HEK293T (cell line): ENCODE measurements at regions not wholly inside any gene's neighbourhood (a gene's known extent, or its start where the extent isn't known, plus 50 kb on each side); places are given as distances from the start of the nearest gene placed in this dataset.

Source experiments
- CTCF ChIA-PET: fragments of 350-600 bp; formaldehyde crosslinking; extraction: SDS; loops from one replicate; lab custom pipeline; 2021; ENCODE audit warnings: antibody characterized with exemption, inconsistent platforms; lab: Yijun Ruan, JAX
- POLR2A ChIA-PET: fragments of 350-600 bp; formaldehyde crosslinking; extraction: SDS; loops from one replicate; lab custom pipeline; 2020; ENCODE audit warnings: antibody characterized with exemption, inconsistent platforms; lab: Yijun Ruan, JAX
- DNase-seq: peaks from one replicate; pipeline ENCODE4 v3.0.0; 2012; ENCODE audit warnings: mixed read lengths; ENCODE audit errors: extremely low spot score
- ARNT ChIP-seq: fragments of 450-650 bp; IDR thresholded peaks from 2 replicates; pipeline ENCODE4 v1.6.1; 2017; ENCODE audit warnings: mild to moderate bottlenecking
- BHLHE40 ChIP-seq: fragments of 450-650 bp; IDR thresholded peaks from 2 replicates; pipeline ENCODE4 v1.6.1; 2016; ENCODE audit warnings: mild to moderate bottlenecking, moderate library complexity, borderline replicate concordance
- CTBP1 ChIP-seq: fragments of 450-650 bp; IDR thresholded peaks from 2 replicates; pipeline ENCODE4 v1.6.1; 2016; ENCODE audit warnings: borderline replicate concordance
- ELF4 ChIP-seq: fragments of 450-650 bp; IDR thresholded peaks from 2 replicates; pipeline ENCODE4 v1.6.1; 2017; ENCODE audit warnings: antibody characterized with exemption
- FOXA1 ChIP-seq: fragments of 450-650 bp; IDR thresholded peaks from 2 replicates; pipeline ENCODE4 v1.6.1; 2016; ENCODE audit warnings: mild to moderate bottlenecking
- FOXK2 ChIP-seq: fragments of 450-650 bp; IDR thresholded peaks from 2 replicates; pipeline ENCODE4 v1.6.1; 2016; ENCODE audit warnings: mild to moderate bottlenecking
- FOXM1 ChIP-seq: fragments of 450-650 bp; IDR thresholded peaks from 2 replicates; pipeline ENCODE4 v1.6.1; 2017; ENCODE audit warnings: mild to moderate bottlenecking, borderline replicate concordance
- HDGF ChIP-seq: fragments of 450-650 bp; IDR thresholded peaks from 2 replicates; pipeline ENCODE4 v1.6.1; 2017; ENCODE audit warnings: antibody characterized with exemption, borderline replicate concordance
- L3MBTL2 ChIP-seq: fragments of 450-650 bp; conservative IDR thresholded peaks from 2 replicates; pipeline ENCODE4 v1.6.1; 2016; ENCODE audit warnings: mild to moderate bottlenecking
- LEF1 ChIP-seq: fragments of 450-650 bp; IDR thresholded peaks from 2 replicates; pipeline ENCODE4 v1.6.1; 2017; ENCODE audit warnings: mild to moderate bottlenecking, borderline replicate concordance
- NFRKB ChIP-seq: fragments of 450-650 bp; IDR thresholded peaks from 2 replicates; pipeline ENCODE4 v1.6.1; 2016; ENCODE audit warnings: mild to moderate bottlenecking, moderate library complexity
- PKNOX1 ChIP-seq: fragments of 450-650 bp; IDR thresholded peaks from 2 replicates; pipeline ENCODE4 v1.6.1; 2016
- SP1 ChIP-seq: fragments of 450-650 bp; IDR thresholded peaks from 2 replicates; pipeline ENCODE4 v1.6.1; 2017
- SUZ12 ChIP-seq: fragments of 450-650 bp; IDR thresholded peaks from 2 replicates; pipeline ENCODE4 v1.6.1; 2016; ENCODE audit warnings: mild to moderate bottlenecking
- TARDBP ChIP-seq: fragments of 450-650 bp; IDR thresholded peaks from 2 replicates; pipeline ENCODE4 v1.6.1; 2016
- ZNF384 ChIP-seq: fragments of 450-650 bp; IDR thresholded peaks from 2 replicates; pipeline ENCODE4 v1.6.1; 2016

- CTCF ChIA-PET, result interaction anchor here (0.5 kb wide), 1 partner anchor 90 kb away, joined by 4 read pairs; no protein-coding TSS in a partner anchor
- DNase-seq, result no peak
- TF ChIP-seq ELF4 (no peak), FOXK2 (no peak), TARDBP (no peak), ZNF384 (no peak), FOXA1 (no peak), ARNT (no peak), LEF1 (no peak)
- POLR2A ChIA-PET, result no interaction called here
Measured at GRCh38 chr9:30758726-30759446, 1625.6 kb upstream of the ACO1 start.

- ChIA-PET CTCF (no interaction called here), POLR2A (no interaction called here)
- no peak for TF ChIP-seq HDGF
- no peak for TF ChIP-seq FOXM1
- no peak for TF ChIP-seq SUZ12
- no peak for TF ChIP-seq LEF1
- no peak for TF ChIP-seq TARDBP
- no peak for TF ChIP-seq ELF4
- DNase-seq, result no peak
Measured at GRCh38 chr9:30765318-30765717, 1619.1 kb upstream of the ACO1 start.

GRCh38 chr9:30771163-30771708, 1613.2 kb upstream of the ACO1 start:
- ChIA-PET CTCF (no interaction called here), POLR2A (no interaction called here)
- DNase-seq, result no peak
- TF ChIP-seq ELF4, result no peak
- TF ChIP-seq SP1, result no peak
- TF ChIP-seq ARNT, result no peak
- TF ChIP-seq BHLHE40, result no peak
- TF ChIP-seq FOXK2, result no peak
- TF ChIP-seq PKNOX1, result no peak
- no peak for TF ChIP-seq NFRKB
- no peak for TF ChIP-seq FOXM1
- no peak for TF ChIP-seq HDGF
- no peak for TF ChIP-seq L3MBTL2
- TF ChIP-seq FOXA1, result no peak

- TF ChIP-seq FOXK2 (no peak), SUZ12 (no peak), CTBP1 (no peak), PKNOX1 (no peak), SP1 (no peak), FOXA1 (no peak), BHLHE40 (no peak), LEF1 (no peak), ELF4 (no peak), L3MBTL2 (no peak), TARDBP (no peak), HDGF (no peak), NFRKB (no peak), ARNT (no peak), FOXM1 (no peak), ZNF384 (no peak)
- POLR2A ChIA-PET, result no interaction called here
- DNase-seq, result no peak
- CTCF ChIA-PET, result no interaction called here
Measured at GRCh38 chr9:30771760-30772159, 1612.7 kb upstream of the ACO1 start.

GRCh38 chr9:30773427-30773826, 1611.0 kb upstream of the ACO1 start:
- ChIA-PET CTCF (no interaction called here), POLR2A (no interaction called here)
- TF ChIP-seq SP1 (no peak), HDGF (no peak), ZNF384 (no peak), L3MBTL2 (no peak), CTBP1 (no peak), BHLHE40 (no peak), FOXM1 (no peak), TARDBP (no peak), LEF1 (no peak)
- no peak for DNase-seq

GRCh38 chr9:30774326-30774725, 1610.1 kb upstream of the ACO1 start:
- TF ChIP-seq ARNT, result no peak
- TF ChIP-seq L3MBTL2, result no peak
- no peak for TF ChIP-seq SP1
- TF ChIP-seq SUZ12, result no peak
- no peak for TF ChIP-seq BHLHE40
- TF ChIP-seq ELF4, result no peak
- TF ChIP-seq FOXA1, result no peak
- TF ChIP-seq FOXK2, result no peak
- no peak for TF ChIP-seq PKNOX1
- TF ChIP-seq ZNF384, result no peak
- no peak for TF ChIP-seq LEF1
- no peak for TF ChIP-seq CTBP1
- TF ChIP-seq NFRKB, result no peak
- TF ChIP-seq TARDBP, result no peak
- ChIA-PET POLR2A (no interaction called here), CTCF (no interaction called here)
- DNase-seq, result peak; percentile 16
